ENCODE measurements at regions not wholly inside any gene's neighbourhood (a gene's known extent, or its start where the extent isn't known, plus 50 kb on each side); places are given as distances from the start of the nearest gene placed in this dataset.

GRCh38 chr2:180247658-180248057 lies 240.6 kb upstream of the CWC22 start:
- Histone ChIP-seq H3K9ac (ENCODE audit: low read length) (no peak overlapping the region), H3K27me3 (ENCODE audit: insufficient read depth, low read length) (no peaks in the 10 kb centered on the region), H3K4me1 (ENCODE audit: control insufficient read depth in 1 of 2, insufficient read depth in 2 of 2, low read length in 2 of 2) (no peaks in the 10 kb centered on the region), H3K79me2 (ENCODE audit: insufficient read depth, low read length) (no peaks in the 10 kb centered on the region), H2AFZ (ENCODE audit: low read depth, low read length, poor library complexity, severe bottlenecking) (no peak overlapping the region), H3K36me3 (ENCODE audit: control insufficient read depth in 1 of 2, insufficient read depth in 2 of 2, low read length in 2 of 2) (no peaks in the 10 kb centered on the region), H3K27ac (ENCODE audit: low read depth, low read length) (no peak overlapping the region), H3K9me3 (ENCODE audit: control insufficient read depth in 1 of 2, insufficient read depth in 1 of 2, low read depth in 1 of 2, low read length in 2 of 2) (no peaks in the 10 kb centered on the region), H3K9me2 (ENCODE audit: insufficient read depth) (no peaks in the 10 kb centered on the region), H3K4me2 (ENCODE audit: low read length) (no peak overlapping the region), H3K4me3 (replicated peaks in 1 of 2; ENCODE audit: low read depth in 1 of 2, low read length in 2 of 2) (no peak overlapping the region), H4K20me1 (ENCODE audit: insufficient read depth) (no peaks in the 10 kb centered on the region)
- ChIA-PET RAD21 (ENCODE audit: low non-redundant PET in 1 of 2, low total read pairs in 2 of 2, uncharacterized antibody in 2 of 2, unreplicated experiment in 2 of 2) (no interaction called here), POLR2A (no interaction called here), CTCF (no interaction called here)
- DNase-seq (ENCODE audit: low read depth, low spot score) (no peak), ATAC-seq (no peak)
- BruUV-seq (replicated peaks) = no TSS peak
- intact Hi-C loops (cut with micrococcal nuclease) = no loop called here
- TF ChIP-seq YY1 (IDR thresholded peaks at IDR 0.05; ENCODE audit: extremely low read depth, insufficient replicate concordance, low read depth, low read length) (no peak), MAX (IDR thresholded peaks at IDR 0.05) (no peak)

- Histone ChIP-seq H4K20me1 (ENCODE audit: insufficient read depth) (no peaks in the 10 kb centered on the region), H3K4me3 (replicated peaks in 1 of 2; ENCODE audit: low read depth in 1 of 2, low read length in 2 of 2) (no peak overlapping the region), H3K27ac (ENCODE audit: low read depth, low read length) (no peak overlapping the region), H3K79me2 (ENCODE audit: insufficient read depth, low read length) (no peaks in the 10 kb centered on the region), H2AFZ (ENCODE audit: low read depth, low read length, poor library complexity, severe bottlenecking) (no peak overlapping the region), H3K4me1 (ENCODE audit: control insufficient read depth in 1 of 2, insufficient read depth in 2 of 2, low read length in 2 of 2) (no peaks in the 10 kb centered on the region), H3K36me3 (ENCODE audit: control insufficient read depth in 1 of 2, insufficient read depth in 2 of 2, low read length in 2 of 2) (no peaks in the 10 kb centered on the region), H3K4me2 (ENCODE audit: low read length) (no peak overlapping the region), H3K9ac (ENCODE audit: low read length) (no peak overlapping the region), H3K27me3 (ENCODE audit: insufficient read depth, low read length) (no peaks in the 10 kb centered on the region), H3K9me3 (ENCODE audit: control insufficient read depth in 1 of 2, insufficient read depth in 1 of 2, low read depth in 1 of 2, low read length in 2 of 2) (no peaks in the 10 kb centered on the region), H3K9me2 (ENCODE audit: insufficient read depth) (no peaks in the 10 kb centered on the region)
- TF ChIP-seq CEBPB (IDR thresholded peaks at IDR 0.05; ENCODE audit: low read depth) (no peak), EGR1 (IDR thresholded peaks at IDR 0.05; ENCODE audit: low read depth) (no peak), ZFX (IDR thresholded peaks at IDR 0.05) (no peak)
- ChIA-PET RAD21 (ENCODE audit: low non-redundant PET in 1 of 2, low total read pairs in 2 of 2, uncharacterized antibody in 2 of 2, unreplicated experiment in 2 of 2) (no interaction called here), POLR2A (no interaction called here), CTCF (no interaction called here)
- no peak for DNase-seq (ENCODE audit: low read depth, low spot score)
- BruUV-seq (replicated peaks) = no TSS peak
- intact Hi-C loops (cut with micrococcal nuclease) = no loop called here
- no peak for ATAC-seq
These were observed 239.2 kb upstream of the CWC22 start for GRCh38 chr2:180246268-180246667.
